Glutamatergic neuron (in vitro differentiated cells): ENCODE measurements at regions not wholly inside any gene's neighbourhood (a gene's known extent, or its start where the extent isn't known, plus 50 kb on each side); places are given as distances from the start of the nearest gene placed in this dataset.

Source experiments
- DNase-seq: peaks from one replicate; pipeline ENCODE4 v3.0.0; 2022
- H3K27ac Mint-ChIP-seq: one replicate; pipeline ENCODE4 v1.8.0; 2020; ENCODE audit warnings: mild to moderate bottlenecking, mixed read lengths, inconsistent platforms; ENCODE audit not compliant: unreplicated experiment
- H3K27me3 Mint-ChIP-seq: one replicate; pipeline ENCODE4 v1.8.0; 2020; ENCODE audit warnings: mild to moderate bottlenecking, moderate library complexity, mixed read lengths, inconsistent platforms; ENCODE audit not compliant: unreplicated experiment
- H3K36me3 Mint-ChIP-seq: one replicate; pipeline ENCODE4 v1.8.0; 2020; ENCODE audit warnings: mild to moderate bottlenecking, mixed read lengths, inconsistent platforms; ENCODE audit not compliant: unreplicated experiment
- H3K4me1 Mint-ChIP-seq: one replicate; pipeline ENCODE4 v1.8.0; 2020; ENCODE audit warnings: mild to moderate bottlenecking, low read depth, mixed read lengths, inconsistent platforms; ENCODE audit not compliant: unreplicated experiment
- H3K4me3 Mint-ChIP-seq: one replicate; pipeline ENCODE4 v1.8.0; 2020; ENCODE audit warnings: mild to moderate bottlenecking, mixed read lengths, inconsistent platforms; ENCODE audit not compliant: unreplicated experiment
- H3K9me3 Mint-ChIP-seq: one replicate; pipeline ENCODE4 v1.8.0; 2020; ENCODE audit warnings: mild to moderate bottlenecking, moderate library complexity, mixed read lengths, inconsistent platforms; ENCODE audit not compliant: unreplicated experiment
- TF ChIP-seq, protein P1 (sequence below): fragments of 200-600 bp; sonication (generic); IDR thresholded peaks from one replicate; pipeline ENCODE4 v1.5.0; 2021; ENCODE audit not compliant: partially characterized antibody, unreplicated experiment

DNA sequence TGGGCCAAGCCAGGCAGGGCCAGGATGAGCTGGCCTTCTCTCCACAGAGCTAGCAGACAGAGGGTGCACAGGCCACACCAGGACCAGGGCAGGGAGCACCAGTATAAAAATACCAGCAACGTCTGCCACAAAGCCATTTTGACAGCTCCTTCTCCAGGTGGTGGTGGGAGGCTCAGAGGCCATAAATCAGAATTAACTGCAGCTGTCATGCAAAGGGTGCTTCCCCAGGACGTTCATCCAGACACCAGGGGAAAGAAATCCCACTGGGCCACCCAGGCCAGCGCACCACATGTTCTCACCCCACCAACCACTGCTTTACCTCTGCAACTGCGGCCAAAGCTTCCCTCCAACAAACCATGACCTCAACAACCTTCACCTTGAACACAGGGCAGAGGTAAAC, 403.7 kb upstream of the TRPC7 start:
- Mint-ChIP-seq H3K4me1 (peaks cover 2% of the 10 kb centered on the region), H3K27ac (no peak overlapping the region), H3K9me3 (peaks cover 4% of the 10 kb centered on the region), H3K27me3 (peaks cover 7% of the 10 kb centered on the region), H3K4me3 (no peak overlapping the region), H3K36me3 (no peaks in the 10 kb centered on the region)
- DNase-seq = no peak
- TF ChIP-seq, protein P1, sequence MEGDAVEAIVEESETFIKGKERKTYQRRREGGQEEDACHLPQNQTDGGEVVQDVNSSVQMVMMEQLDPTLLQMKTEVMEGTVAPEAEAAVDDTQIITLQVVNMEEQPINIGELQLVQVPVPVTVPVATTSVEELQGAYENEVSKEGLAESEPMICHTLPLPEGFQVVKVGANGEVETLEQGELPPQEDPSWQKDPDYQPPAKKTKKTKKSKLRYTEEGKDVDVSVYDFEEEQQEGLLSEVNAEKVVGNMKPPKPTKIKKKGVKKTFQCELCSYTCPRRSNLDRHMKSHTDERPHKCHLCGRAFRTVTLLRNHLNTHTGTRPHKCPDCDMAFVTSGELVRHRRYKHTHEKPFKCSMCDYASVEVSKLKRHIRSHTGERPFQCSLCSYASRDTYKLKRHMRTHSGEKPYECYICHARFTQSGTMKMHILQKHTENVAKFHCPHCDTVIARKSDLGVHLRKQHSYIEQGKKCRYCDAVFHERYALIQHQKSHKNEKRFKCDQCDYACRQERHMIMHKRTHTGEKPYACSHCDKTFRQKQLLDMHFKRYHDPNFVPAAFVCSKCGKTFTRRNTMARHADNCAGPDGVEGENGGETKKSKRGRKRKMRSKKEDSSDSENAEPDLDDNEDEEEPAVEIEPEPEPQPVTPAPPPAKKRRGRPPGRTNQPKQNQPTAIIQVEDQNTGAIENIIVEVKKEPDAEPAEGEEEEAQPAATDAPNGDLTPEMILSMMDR = no peak

DNA sequence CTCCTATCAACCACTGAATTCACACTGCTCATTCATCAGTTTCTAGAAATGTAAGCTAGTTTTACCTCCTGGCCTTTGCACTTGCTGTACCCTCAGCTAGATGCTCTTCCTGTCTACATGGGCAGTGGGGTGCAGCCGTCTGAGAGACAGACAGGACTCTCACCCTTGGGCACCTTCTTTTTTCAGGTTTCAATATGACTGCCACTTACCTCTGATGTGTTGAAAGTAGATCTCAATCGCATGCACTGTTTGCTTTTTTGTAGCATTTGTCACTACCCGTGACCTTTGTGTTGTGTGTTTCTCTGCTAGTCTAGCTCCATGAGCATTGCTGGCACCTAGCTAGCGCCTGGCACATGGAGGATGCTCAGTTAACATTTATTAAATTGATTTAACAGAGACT, 403.1 kb upstream of the TRPC7 start:
- TF ChIP-seq, protein P1 = no peak
- peaks cover 2% of the 10 kb centered on the region for H3K4me1 Mint-ChIP-seq

DNA sequence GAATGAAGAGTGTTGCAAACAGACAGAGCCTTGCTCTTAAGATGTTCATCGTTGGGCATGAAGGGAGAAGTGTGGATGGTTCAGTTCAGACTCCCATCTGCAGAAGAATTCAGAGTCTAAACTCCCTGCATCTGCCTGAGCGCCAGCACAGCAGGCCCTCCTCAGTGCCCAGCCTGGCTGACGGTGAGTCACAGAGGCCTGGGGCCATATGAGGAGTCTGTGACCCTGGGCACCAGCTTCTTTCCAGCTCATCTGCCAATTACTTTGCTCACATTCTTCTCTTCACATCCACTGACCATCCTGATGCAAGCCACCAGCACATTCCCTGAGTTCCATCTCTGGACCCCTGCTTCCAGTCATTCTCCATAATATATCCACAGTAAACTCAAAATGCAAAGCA, 401.1 kb upstream of the TRPC7 start:
- Mint-ChIP-seq H3K36me3 (no peaks in the 10 kb centered on the region), H3K9me3 (peaks cover 4% of the 10 kb centered on the region), H3K4me1 (no peaks in the 10 kb centered on the region)

More for the DNA sequence above, 403.1 kb upstream of the TRPC7 start:
- Mint-ChIP-seq H3K27me3 (peaks cover 7% of the 10 kb centered on the region), H3K4me3 (no peak overlapping the region), H3K9me3 (peaks cover 4% of the 10 kb centered on the region), H3K27ac (no peak overlapping the region), H3K36me3 (no peaks in the 10 kb centered on the region)
- no peak for DNase-seq

DNA sequence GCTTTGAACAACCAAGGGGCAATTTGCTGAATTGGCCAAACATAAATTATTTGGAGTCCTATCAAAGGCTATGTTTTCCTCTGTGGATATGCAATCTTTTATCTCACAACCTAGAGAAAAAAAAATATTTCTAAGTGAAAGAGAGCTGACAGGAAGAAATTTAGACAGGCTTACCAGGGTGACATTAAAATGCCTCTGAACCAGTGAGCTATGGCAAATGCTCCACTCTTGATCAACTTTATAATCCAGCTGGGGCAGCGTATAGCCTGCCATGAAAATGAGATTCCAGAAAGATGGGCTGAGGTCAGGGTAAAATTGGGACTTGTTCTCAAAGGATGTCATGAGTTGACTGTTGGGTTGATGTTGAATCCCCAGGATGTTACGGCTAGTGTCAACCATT, 399.3 kb upstream of the TRPC7 start:
- DNase-seq = no peak
- peaks cover 4% of the 10 kb centered on the region for H3K9me3 Mint-ChIP-seq
- H3K4me1 Mint-ChIP-seq = no peaks in the 10 kb centered on the region
- H3K36me3 Mint-ChIP-seq = no peaks in the 10 kb centered on the region
- peaks cover 6% of the 10 kb centered on the region for H3K27me3 Mint-ChIP-seq
- no peak overlapping the region for H3K4me3 Mint-ChIP-seq
- no peak overlapping the region for H3K27ac Mint-ChIP-seq
- TF ChIP-seq, protein P1 = no peak

More for the DNA sequence above, 401.1 kb upstream of the TRPC7 start:
- no peak overlapping the region for H3K27ac Mint-ChIP-seq
- no peak overlapping the region for H3K4me3 Mint-ChIP-seq
- DNase-seq = no peak
- peaks cover 7% of the 10 kb centered on the region for H3K27me3 Mint-ChIP-seq
- TF ChIP-seq, protein P1 = no peak

DNA sequence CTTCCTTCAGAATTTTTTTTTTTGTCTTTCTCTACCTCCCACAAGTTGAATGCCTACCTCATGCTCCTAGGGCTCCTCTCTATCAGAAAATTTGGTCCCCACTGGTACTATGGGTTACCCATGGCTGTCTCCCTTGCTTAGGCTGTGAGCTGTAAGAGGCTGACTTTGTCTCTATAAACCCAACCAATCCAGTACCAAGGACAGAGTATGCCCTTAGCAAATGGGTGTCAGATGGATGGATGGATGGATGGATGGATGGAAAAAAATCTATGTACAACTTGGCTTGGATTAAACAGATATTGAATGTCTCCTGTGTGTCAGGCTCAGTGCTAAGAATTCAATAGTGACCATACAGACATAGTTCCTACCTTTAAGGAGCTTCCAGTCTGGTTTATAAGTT, 398.2 kb upstream of the TRPC7 start:
- TF ChIP-seq, protein P1 = no peak
- no peaks in the 10 kb centered on the region for H3K36me3 Mint-ChIP-seq
- H3K27me3 Mint-ChIP-seq = peaks cover 3% of the 10 kb centered on the region
- no peaks in the 10 kb centered on the region for H3K4me1 Mint-ChIP-seq
- no peak overlapping the region for H3K4me3 Mint-ChIP-seq
- H3K9me3 Mint-ChIP-seq = peaks cover 4% of the 10 kb centered on the region
- no peak for DNase-seq
- H3K27ac Mint-ChIP-seq = no peak overlapping the region
